Esophagus (tissue), 2 donors: ENCODE measurements at regions not wholly inside any gene's neighbourhood (a gene's known extent, or its start where the extent isn't known, plus 50 kb on each side); places are given as distances from the start of the nearest gene placed in this dataset.

Source experiments
- H3K27ac ChIP-seq, 2 donors: one replicate each; pipeline ENCODE4 v1.5.1; 2013; ENCODE audit warnings: low read depth in 2 of 2, mild to moderate bottlenecking in 2 of 2, inconsistent platforms in 1 of 2, low read length in 1 of 2, moderate library complexity in 1 of 2
- H3K27me3 ChIP-seq, 2 donors: one replicate each; pipeline ENCODE4 v1.6.1; 2013; ENCODE audit warnings: low read length in 2 of 2, control low read depth in 1 of 2, mild to moderate bottlenecking in 1 of 2; ENCODE audit not compliant: insufficient read depth in 2 of 2, control insufficient read depth in 1 of 2
- H3K36me3 ChIP-seq, 2 donors: one replicate each; pipeline ENCODE4 v1.6.1; 2013; ENCODE audit warnings: low read length in 1 of 2; ENCODE audit not compliant: control insufficient read depth in 2 of 2, insufficient read depth in 2 of 2
- H3K4me1 ChIP-seq, 2 donors: one replicate each; pipeline ENCODE4 v1.6.1; 2013; ENCODE audit warnings: low read length in 1 of 2; ENCODE audit not compliant: control insufficient read depth in 2 of 2, insufficient read depth in 2 of 2
- H3K4me3 ChIP-seq, 2 donors: one replicate each; pipeline ENCODE4 v1.5.1; 2013; ENCODE audit warnings: low read length in 2 of 2, mild to moderate bottlenecking in 2 of 2, low read depth in 1 of 2, moderate library complexity in 1 of 2
- H3K9me3 ChIP-seq, 2 donors: one replicate each; pipeline ENCODE4 v1.6.1; 2013; ENCODE audit warnings: mild to moderate bottlenecking in 2 of 2, low read depth in 1 of 2, low read length in 1 of 2, moderate library complexity in 1 of 2; ENCODE audit not compliant: control insufficient read depth in 2 of 2, insufficient read depth in 1 of 2
- WGBS, 2 donors: extraction: QIAGEN DNeasy Blood & Tissue Kit; methylation state at CpG; one replicate each; pipeline ENCODE4 v1.1.7; 2013; 5-methylcytosine and 5-hydroxymethylcytosine counted together
- donor health status: healthy with polysubstance abuse.
- donor health status: Bipolar disorder and iron deficiency.

DNA sequence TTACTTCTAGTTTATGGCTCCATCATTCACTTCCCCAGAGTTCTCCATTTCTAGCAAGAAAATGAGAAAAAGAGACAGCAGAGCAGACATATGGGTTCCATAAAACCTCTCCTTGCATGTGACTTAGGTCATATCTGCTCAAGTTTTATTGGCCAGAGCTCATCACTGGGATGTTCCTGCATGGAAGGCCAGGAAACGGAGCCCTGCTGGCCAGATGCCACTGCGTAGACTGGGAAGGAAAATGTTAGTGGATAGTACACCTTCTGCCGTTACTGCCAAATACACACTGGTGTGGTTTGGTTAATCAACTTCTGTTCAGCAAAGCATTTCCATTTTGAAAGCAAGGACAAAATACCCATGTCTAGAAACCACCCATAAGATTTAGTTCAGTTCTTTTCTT lies 220.6 kb upstream of the TSHZ2 start:
- Histone ChIP-seq H3K4me1 (no peaks in the 10 kb centered on the region), H3K36me3 (no peaks in the 10 kb centered on the region), H3K9me3 (peaks cover 2% of the 10 kb centered on the region in 2 donors), H3K4me3 (no peak overlapping the region), H3K27ac (no peak overlapping the region), H3K27me3 (no peaks in the 10 kb centered on the region)
- 81 to 85% methylated on average over 3 of the region's 3 CpGs for WGBS, 2 donors

DNA sequence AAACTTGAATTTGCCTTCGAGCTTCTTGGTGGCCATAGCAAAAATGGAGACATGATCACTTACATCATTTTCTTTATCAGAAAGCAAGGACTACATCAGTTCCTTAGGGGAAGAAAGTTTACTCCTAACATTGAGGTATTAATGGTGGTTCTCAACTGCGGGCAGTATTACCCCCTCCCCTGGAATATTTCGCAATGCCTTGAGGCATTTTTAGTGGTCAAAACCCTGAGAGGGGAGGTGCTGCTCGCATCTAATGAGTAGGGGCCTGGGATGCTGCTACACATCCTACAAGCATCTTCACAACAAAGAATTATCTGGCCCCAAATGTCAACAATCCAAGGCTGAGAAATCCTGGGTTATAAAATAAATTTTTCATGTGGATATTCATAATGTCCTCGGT lies 222.2 kb upstream of the TSHZ2 start:
- no peak overlapping the region for H3K4me3 ChIP-seq
- H3K4me1 ChIP-seq = no peaks in the 10 kb centered on the region
- peaks cover 2% of the 10 kb centered on the region in 2 donors for H3K9me3 ChIP-seq
- H3K27me3 ChIP-seq = no peaks in the 10 kb centered on the region
- no peaks in the 10 kb centered on the region for H3K36me3 ChIP-seq
- 84 to 86% methylated on average over 5 of the region's 5 CpGs for WGBS, 2 donors
- no peak overlapping the region for H3K27ac ChIP-seq

DNA sequence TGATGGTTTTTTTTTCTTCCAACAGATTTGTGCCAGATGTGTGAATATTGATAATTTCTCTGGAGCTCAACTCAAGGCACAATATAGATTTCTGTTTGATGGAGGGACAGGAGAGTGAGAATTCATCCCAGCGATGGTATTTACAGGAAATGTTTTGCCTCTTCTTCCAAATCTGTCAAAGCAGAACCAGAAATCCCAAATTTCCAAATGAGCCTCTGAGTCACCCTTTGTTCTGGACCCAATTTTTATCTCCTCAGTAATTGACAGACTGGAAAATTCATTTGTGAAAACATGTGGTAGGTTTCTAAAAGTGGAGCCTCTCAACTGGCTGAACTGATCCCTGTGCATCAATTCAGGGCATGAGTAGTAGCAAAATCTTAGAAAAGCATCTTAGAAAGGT lies 223.2 kb upstream of the TSHZ2 start:
- no peak overlapping the region for H3K4me3 ChIP-seq
- H3K36me3 ChIP-seq = no peaks in the 10 kb centered on the region
- WGBS, 2 donors = 56 to 62% methylated on average over 1 of the region's 1 CpG
- no peaks in the 10 kb centered on the region for H3K27me3 ChIP-seq
- H3K4me1 ChIP-seq = no peaks in the 10 kb centered on the region
- H3K9me3 ChIP-seq = no peaks in the 10 kb centered on the region
- no peak overlapping the region for H3K27ac ChIP-seq

DNA sequence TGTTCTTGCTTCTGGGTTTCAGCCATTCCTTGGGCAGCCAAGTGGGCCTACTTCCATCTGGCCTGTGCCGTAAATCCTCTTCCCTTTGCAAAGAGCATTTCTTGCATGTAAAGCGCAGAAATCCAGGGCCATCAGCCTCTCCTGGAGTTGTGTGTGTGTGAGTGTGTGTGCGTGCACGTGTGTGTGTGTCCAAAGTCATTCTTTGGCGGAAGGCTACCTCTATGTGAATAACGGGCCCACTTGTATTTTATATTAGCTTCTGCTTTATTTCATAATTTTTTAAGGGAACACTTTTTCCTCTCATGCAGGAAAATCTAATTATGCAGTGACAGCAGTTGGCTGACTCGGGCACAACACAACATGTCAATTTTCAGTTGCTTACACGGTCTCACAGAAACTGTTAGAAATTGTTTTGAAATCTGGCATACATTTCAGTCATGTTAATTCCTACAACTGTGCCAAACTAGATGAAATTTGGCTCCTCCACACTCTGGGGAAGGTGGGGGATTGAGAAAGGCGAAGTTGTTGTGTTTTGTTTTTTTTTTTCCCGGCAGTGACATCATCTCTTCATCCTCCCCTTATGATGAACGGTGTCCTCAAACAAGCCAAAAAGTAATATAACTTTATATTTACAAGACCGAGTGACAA lies 223.7 kb upstream of the TSHZ2 start:
- H3K9me3 ChIP-seq = no peaks in the 10 kb centered on the region
- no peaks in the 10 kb centered on the region for H3K27me3 ChIP-seq
- no peak overlapping the region for H3K27ac ChIP-seq
- no peaks in the 10 kb centered on the region for H3K36me3 ChIP-seq
- WGBS, 2 donors = 71 to 74% methylated on average over 12 of the region's 12 CpGs
- no peaks in the 10 kb centered on the region for H3K4me1 ChIP-seq
- no peak overlapping the region for H3K4me3 ChIP-seq

DNA sequence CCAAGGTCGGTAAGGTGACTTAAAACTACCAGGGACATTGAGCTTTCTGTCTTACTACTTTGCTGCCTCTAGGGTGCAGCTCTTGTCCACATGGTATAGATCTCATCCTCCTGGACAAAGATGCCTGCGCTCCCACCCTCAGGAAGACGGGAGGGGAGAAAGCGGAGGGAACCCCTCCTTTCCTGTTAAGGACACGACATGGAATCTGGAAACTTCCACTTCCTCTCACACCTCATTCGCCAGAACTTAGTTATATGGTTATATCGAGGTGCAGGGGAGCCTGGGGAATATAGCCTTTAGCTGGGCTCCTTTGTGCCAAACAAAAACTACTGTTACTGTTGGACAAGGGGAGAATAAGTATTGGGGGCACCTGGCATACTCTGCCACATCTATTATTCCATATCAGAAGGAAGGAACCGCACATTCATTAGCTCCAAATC lies 224.3 kb upstream of the TSHZ2 start:
- Histone ChIP-seq H3K9me3 (no peaks in the 10 kb centered on the region), H3K36me3 (no peaks in the 10 kb centered on the region), H3K27ac (no peak overlapping the region), H3K27me3 (no peaks in the 10 kb centered on the region), H3K4me1 (no peaks in the 10 kb centered on the region), H3K4me3 (no peak overlapping the region)
- WGBS, 2 donors = 66 to 73% methylated on average over 8 of the region's 8 CpGs

DNA sequence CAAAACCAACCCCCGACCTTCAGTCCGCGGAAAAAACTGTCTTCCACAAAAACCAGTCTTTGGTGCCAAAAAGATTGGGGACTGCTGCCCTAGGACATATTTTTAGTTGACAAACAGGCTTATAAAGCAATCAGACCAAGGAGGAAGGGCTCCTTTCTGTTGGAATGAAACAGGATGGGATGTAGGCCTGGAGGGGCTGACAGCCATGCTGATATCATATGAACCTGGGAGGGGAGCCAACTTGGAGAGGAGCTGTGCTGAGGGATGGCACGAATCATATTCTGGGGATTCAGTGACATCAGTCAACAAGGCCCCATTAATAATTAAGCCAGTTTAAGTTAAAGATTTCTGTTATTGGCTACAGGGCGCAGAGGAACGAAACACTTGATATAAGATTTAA lies 225.4 kb upstream of the TSHZ2 start:
- Histone ChIP-seq H3K36me3 (no peaks in the 10 kb centered on the region), H3K9me3 (no peaks in the 10 kb centered on the region), H3K27ac (no peak overlapping the region), H3K4me1 (no peaks in the 10 kb centered on the region), H3K4me3 (no peak overlapping the region), H3K27me3 (no peaks in the 10 kb centered on the region)
- 79 to 85% methylated on average over 6 of the region's 6 CpGs for WGBS, 2 donors

DNA sequence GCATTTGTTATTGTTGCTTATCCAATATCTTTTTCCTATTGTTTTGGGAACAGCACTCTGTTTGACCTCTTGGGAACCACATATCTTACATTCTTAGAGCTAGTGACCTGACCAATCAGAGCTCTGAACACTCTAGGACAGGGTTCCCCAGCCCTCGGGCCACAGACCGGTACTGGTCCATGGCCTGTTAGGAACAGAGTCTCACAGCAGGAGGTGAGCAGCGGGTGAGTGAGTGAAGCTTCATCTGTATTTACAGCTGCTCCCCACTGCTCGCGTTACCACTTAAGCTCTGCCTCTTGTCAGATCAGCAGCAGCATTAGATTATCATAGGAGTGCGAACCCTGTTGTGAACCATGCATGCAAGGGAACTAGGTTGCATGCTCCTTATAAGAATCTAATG lies 226.0 kb upstream of the TSHZ2 start:
- H3K4me1 ChIP-seq = no peaks in the 10 kb centered on the region
- H3K36me3 ChIP-seq = no peaks in the 10 kb centered on the region
- no peaks in the 10 kb centered on the region for H3K9me3 ChIP-seq
- H3K27me3 ChIP-seq = no peaks in the 10 kb centered on the region
- 85 to 91% methylated on average over 6 of the region's 6 CpGs for WGBS, 2 donors
- H3K27ac ChIP-seq = no peak overlapping the region
- no peak overlapping the region for H3K4me3 ChIP-seq

DNA sequence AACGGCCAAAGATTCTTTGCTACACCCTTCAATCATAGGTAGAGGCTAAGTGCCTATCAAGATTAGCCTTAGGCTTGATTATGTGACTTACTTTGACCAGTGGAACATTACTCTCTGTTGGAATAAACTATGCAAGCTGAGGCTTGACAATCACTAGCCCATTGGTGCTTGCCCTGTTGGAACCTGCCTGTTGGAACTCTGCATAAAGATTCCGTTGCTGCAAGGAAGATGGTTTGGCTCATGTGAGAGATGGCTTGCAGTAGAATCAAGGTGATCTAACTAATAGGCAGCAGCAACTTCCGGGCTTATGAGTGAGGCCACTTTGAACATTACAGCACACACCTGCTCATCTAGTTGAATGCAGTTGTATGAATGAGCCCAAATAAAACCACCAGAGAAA lies 227.7 kb upstream of the TSHZ2 start:
- Histone ChIP-seq H3K4me3 (no peak overlapping the region), H3K36me3 (no peaks in the 10 kb centered on the region), H3K9me3 (no peaks in the 10 kb centered on the region), H3K27me3 (no peaks in the 10 kb centered on the region), H3K27ac (no peak overlapping the region), H3K4me1 (no peaks in the 10 kb centered on the region)
- 49 to 59% methylated on average over 3 of the region's 3 CpGs for WGBS, 2 donors

DNA sequence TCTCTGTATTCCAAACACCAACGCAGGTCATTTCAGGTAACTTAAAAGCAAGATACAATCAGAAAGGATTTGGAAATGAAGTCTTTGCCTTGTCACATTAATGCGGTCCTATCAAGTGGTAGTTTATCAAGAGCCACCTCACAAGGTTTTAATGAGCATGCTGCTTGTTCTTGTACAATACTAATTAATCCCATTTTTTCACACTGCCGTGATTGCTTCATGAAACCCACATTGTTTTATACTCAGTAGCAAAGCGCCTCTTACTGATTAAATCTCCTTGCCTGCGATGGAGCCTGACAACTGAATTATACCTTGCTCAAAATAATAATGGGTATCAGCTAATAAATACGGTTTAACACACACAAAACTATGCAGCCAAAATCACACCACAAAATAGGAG lies 234.1 kb upstream of the TSHZ2 start:
- Histone ChIP-seq H3K27me3 (no peaks in the 10 kb centered on the region), H3K4me3 (no peak overlapping the region), H3K27ac (no peak overlapping the region), H3K36me3 (no peaks in the 10 kb centered on the region), H3K4me1 (no peaks in the 10 kb centered on the region), H3K9me3 (no peaks in the 10 kb centered on the region)
- 84 to 90% methylated on average over 6 of the region's 6 CpGs for WGBS, 2 donors

DNA sequence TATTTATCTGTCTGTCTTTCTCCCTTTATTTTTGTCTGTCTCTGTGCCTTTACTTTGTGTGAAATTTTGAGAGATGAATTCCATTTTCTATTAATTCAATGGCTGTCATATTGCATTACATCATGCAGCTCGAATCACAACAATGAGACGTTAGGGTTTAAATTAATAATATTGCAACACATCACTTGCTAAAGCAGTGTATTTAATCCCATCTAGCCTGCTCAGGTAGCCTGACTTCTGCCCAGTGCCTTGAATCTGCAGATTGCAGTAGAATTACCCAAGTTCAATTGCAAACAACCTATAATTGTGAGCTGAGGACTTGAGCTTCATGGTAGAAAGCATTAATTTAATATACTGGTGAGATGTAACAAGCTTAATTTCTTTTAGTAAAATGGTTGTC lies 235.7 kb upstream of the TSHZ2 start:
- Histone ChIP-seq H3K27me3 (no peaks in the 10 kb centered on the region), H3K4me1 (no peaks in the 10 kb centered on the region), H3K4me3 (no peak overlapping the region), H3K36me3 (no peaks in the 10 kb centered on the region), H3K27ac (no peak overlapping the region), H3K9me3 (no peaks in the 10 kb centered on the region)
- WGBS, 2 donors = 56 to 73% methylated on average over 2 of the region's 2 CpGs
